ENCODE measurements at regions not wholly inside any gene's neighbourhood (a gene's known extent, or its start where the extent isn't known, plus 50 kb on each side); places are given as distances from the start of the nearest gene placed in this dataset.

- Histone ChIP-seq H3K4me2 (no peak overlapping the region), H2AFZ (no peak overlapping the region), H3F3A (ENCODE audit: insufficient read depth, low read depth) (no peaks in the 10 kb centered on the region), H3K4me1 (replicated peaks; ENCODE audit: insufficient read depth) (no peaks in the 10 kb centered on the region), H3K9me3 (ENCODE audit: insufficient read depth, low read depth) (no peaks in the 10 kb centered on the region), H3K27ac (no peak overlapping the region), H3K4me3 (no peak overlapping the region), H4K20me1 (ENCODE audit: insufficient read depth) (no peaks in the 10 kb centered on the region; the same call in 1 of the 2 replicates), H3K79me2 (ENCODE audit: low read depth) (no peaks in the 10 kb centered on the region), H3K36me3 (ENCODE audit: low read depth) (no peaks in the 10 kb centered on the region), H3K27me3 (ENCODE audit: insufficient read depth, low read depth) (peaks cover 100% of the 10 kb centered on the region), H3K9me2 (ENCODE audit: insufficient read depth) (no peaks in the 10 kb centered on the region)
- ChIA-PET POLR2A (ENCODE audit: unreplicated experiment) (no interaction called here), CTCF (no interaction called here)
- TF ChIP-seq CTCF (conservative IDR thresholded peaks at IDR 0.05): no peak
- no peak for TF ChIP-seq EZH2 (IDR thresholded peaks at IDR 0.05; ENCODE audit: low read depth)
- BruUV-seq (replicated peaks): no TSS peak
- no peak for DNase-seq
- intact Hi-C loops (cut with micrococcal nuclease; ENCODE audit: unreplicated experiment): no loop called here
Observed at GRCh38 chr13:111539252-111539651, 218.8 kb downstream of the TEX29 start.

GRCh38 chr13:111539791-111540446, 219.5 kb downstream of the TEX29 start:
- peaks cover 100% of the 10 kb centered on the region for H3K27me3 ChIP-seq (ENCODE audit: insufficient read depth, low read depth)
- BruUV-seq (replicated peaks): no TSS peak

GRCh38 chr13:111540486-111540885, 220.0 kb downstream of the TEX29 start:
- no peak overlapping the region for H2AFZ ChIP-seq
- ChIA-PET POLR2A (ENCODE audit: unreplicated experiment) (no interaction called here), CTCF (no interaction called here)
- no peaks in the 10 kb centered on the region for H3K4me1 ChIP-seq (replicated peaks; ENCODE audit: insufficient read depth)
- no peak for DNase-seq
- no peak overlapping the region for H3K4me3 ChIP-seq
- H3K27ac ChIP-seq: no peak overlapping the region
- peaks cover 96% of the 10 kb centered on the region for H3K27me3 ChIP-seq (ENCODE audit: insufficient read depth, low read depth)
- H3K79me2 ChIP-seq (ENCODE audit: low read depth): no peaks in the 10 kb centered on the region
- BruUV-seq (replicated peaks): no TSS peak
- H3K4me2 ChIP-seq: no peak overlapping the region
- H3K36me3 ChIP-seq (ENCODE audit: low read depth): no peaks in the 10 kb centered on the region
- intact Hi-C loops (cut with micrococcal nuclease; ENCODE audit: unreplicated experiment): no loop called here
- H4K20me1 ChIP-seq (ENCODE audit: insufficient read depth): no peaks in the 10 kb centered on the region; the same call in 1 of the 2 replicates
- no peaks in the 10 kb centered on the region for H3K9me3 ChIP-seq (ENCODE audit: insufficient read depth, low read depth)
- no peak for TF ChIP-seq EZH2 (IDR thresholded peaks at IDR 0.05; ENCODE audit: low read depth)
- H3K9me2 ChIP-seq (ENCODE audit: insufficient read depth): no peaks in the 10 kb centered on the region
- no peaks in the 10 kb centered on the region for H3F3A ChIP-seq (ENCODE audit: insufficient read depth, low read depth)

More at GRCh38 chr13:111539791-111540446, 219.5 kb downstream of the TEX29 start:
- H3K27ac ChIP-seq: no peak overlapping the region
- ChIA-PET CTCF (no interaction called here), POLR2A (ENCODE audit: unreplicated experiment) (no interaction called here)
- H3K4me3 ChIP-seq: no peak overlapping the region
- no peak overlapping the region for H3K4me2 ChIP-seq
- no peaks in the 10 kb centered on the region for H3K9me2 ChIP-seq (ENCODE audit: insufficient read depth)
- intact Hi-C loops (cut with micrococcal nuclease; ENCODE audit: unreplicated experiment): no loop called here
- H3K36me3 ChIP-seq (ENCODE audit: low read depth): no peaks in the 10 kb centered on the region
- no peak overlapping the region for H2AFZ ChIP-seq
- DNase-seq: no peak
- TF ChIP-seq EZH2 (IDR thresholded peaks at IDR 0.05; ENCODE audit: low read depth): no peak
- TF ChIP-seq CTCF (conservative IDR thresholded peaks at IDR 0.05): no peak
- no peaks in the 10 kb centered on the region for H3F3A ChIP-seq (ENCODE audit: insufficient read depth, low read depth)
- H3K79me2 ChIP-seq (ENCODE audit: low read depth): no peaks in the 10 kb centered on the region
- H3K4me1 ChIP-seq (replicated peaks; ENCODE audit: insufficient read depth): no peaks in the 10 kb centered on the region
- H3K9me3 ChIP-seq (ENCODE audit: insufficient read depth, low read depth): no peaks in the 10 kb centered on the region
- H4K20me1 ChIP-seq (ENCODE audit: insufficient read depth): no peaks in the 10 kb centered on the region; the same call in 1 of the 2 replicates

- Histone ChIP-seq H3K9me3 (ENCODE audit: insufficient read depth, low read depth) (no peaks in the 10 kb centered on the region), H3K4me2 (no peak overlapping the region), H3K4me1 (replicated peaks; ENCODE audit: insufficient read depth) (no peaks in the 10 kb centered on the region), H3K27me3 (ENCODE audit: insufficient read depth, low read depth) (peaks cover 87% of the 10 kb centered on the region), H3F3A (ENCODE audit: insufficient read depth, low read depth) (no peaks in the 10 kb centered on the region), H4K20me1 (ENCODE audit: insufficient read depth) (no peaks in the 10 kb centered on the region), H3K9me2 (ENCODE audit: insufficient read depth) (no peaks in the 10 kb centered on the region), H3K27ac (no peak overlapping the region), H3K79me2 (ENCODE audit: low read depth) (no peaks in the 10 kb centered on the region), H2AFZ (no peak overlapping the region), H3K36me3 (ENCODE audit: low read depth) (no peaks in the 10 kb centered on the region), H3K4me3 (no peak overlapping the region)
- ChIA-PET POLR2A (ENCODE audit: unreplicated experiment) (no interaction called here), CTCF (no interaction called here)
- BruUV-seq (replicated peaks): no TSS peak
- intact Hi-C loops (cut with micrococcal nuclease; ENCODE audit: unreplicated experiment): no loop called here
- DNase-seq: no peak
- TF ChIP-seq CTCF (conservative IDR thresholded peaks at IDR 0.05): no peak
- no peak for TF ChIP-seq EZH2 (IDR thresholded peaks at IDR 0.05; ENCODE audit: low read depth)
Observed at GRCh38 chr13:111541345-111541744, 220.9 kb downstream of the TEX29 start.

Data from PC-9 (cell line).